Inferior parietal cortex (tissue), 1 donor: ENCODE measurements at regions not wholly inside any gene's neighbourhood (a gene's known extent, or its start where the extent isn't known, plus 50 kb on each side); places are given as distances from the start of the nearest gene placed in this dataset.

Source experiments
- DNase-seq: peaks from one replicate; pipeline ENCODE4 v3.0.0-alpha.2; 2016; ENCODE audit errors: extremely low spot score

- no peak for DNase-seq
These were observed 52.4 kb upstream of the UPP2 start for GRCh38 chr2:158049129-158049855.

- no peak for DNase-seq
These were observed 53.3 kb upstream of the UPP2 start for GRCh38 chr2:158048327-158048726.

GRCh38 chr2:158047156-158047611, 54.5 kb upstream of the UPP2 start:
- no peak for DNase-seq

GRCh38 chr2:158046121-158046880, 55.4 kb upstream of the UPP2 start:
- peak; percentile 49 for DNase-seq

GRCh38 chr2:158045362-158045761, 56.3 kb upstream of the UPP2 start:
- DNase-seq, result no peak

GRCh38 chr2:158043181-158043948, 58.3 kb upstream of the UPP2 start:
- no peak for DNase-seq

GRCh38 chr2:158042666-158043065, 59.0 kb upstream of the UPP2 start:
- DNase-seq, result no peak

- no peak for DNase-seq
These were observed 59.4 kb upstream of the UPP2 start for GRCh38 chr2:158042245-158042644.

- DNase-seq, result no peak
These were observed 60.3 kb upstream of the UPP2 start for GRCh38 chr2:158041400-158041799.

GRCh38 chr2:158038901-158039300, 62.8 kb upstream of the UPP2 start:
- DNase-seq, result no peak

GRCh38 chr2:158034198-158034866, 67.3 kb upstream of the UPP2 start:
- peak; percentile 64 for DNase-seq

- no peak for DNase-seq
These were observed 70.3 kb upstream of the UPP2 start for GRCh38 chr2:158031371-158031770.

- DNase-seq, result no peak
These were observed 76.2 kb upstream of the UPP2 start for GRCh38 chr2:158025255-158025996.

- peak; percentile 80 for DNase-seq
These were observed 77.3 kb upstream of the UPP2 start for GRCh38 chr2:158024288-158024898.

- DNase-seq, result no peak
These were observed 78.8 kb upstream of the UPP2 start for GRCh38 chr2:158022888-158023287.

- DNase-seq, result no peak
These were observed 80.5 kb upstream of the UPP2 start for GRCh38 chr2:158021226-158021625.

GRCh38 chr2:158015428-158016076, 86.1 kb upstream of the UPP2 start:
- no peak for DNase-seq

- no peak for DNase-seq
These were observed 87.8 kb upstream of the UPP2 start for GRCh38 chr2:158013891-158014290.

GRCh38 chr2:158011055-158011771, 90.5 kb upstream of the UPP2 start:
- DNase-seq, result no peak

GRCh38 chr2:158009399-158009798, 92.3 kb upstream of the UPP2 start:
- DNase-seq, result no peak
